ENCODE measurements at regions not wholly inside any gene's neighbourhood (a gene's known extent, or its start where the extent isn't known, plus 50 kb on each side); places are given as distances from the start of the nearest gene placed in this dataset.

DNA sequence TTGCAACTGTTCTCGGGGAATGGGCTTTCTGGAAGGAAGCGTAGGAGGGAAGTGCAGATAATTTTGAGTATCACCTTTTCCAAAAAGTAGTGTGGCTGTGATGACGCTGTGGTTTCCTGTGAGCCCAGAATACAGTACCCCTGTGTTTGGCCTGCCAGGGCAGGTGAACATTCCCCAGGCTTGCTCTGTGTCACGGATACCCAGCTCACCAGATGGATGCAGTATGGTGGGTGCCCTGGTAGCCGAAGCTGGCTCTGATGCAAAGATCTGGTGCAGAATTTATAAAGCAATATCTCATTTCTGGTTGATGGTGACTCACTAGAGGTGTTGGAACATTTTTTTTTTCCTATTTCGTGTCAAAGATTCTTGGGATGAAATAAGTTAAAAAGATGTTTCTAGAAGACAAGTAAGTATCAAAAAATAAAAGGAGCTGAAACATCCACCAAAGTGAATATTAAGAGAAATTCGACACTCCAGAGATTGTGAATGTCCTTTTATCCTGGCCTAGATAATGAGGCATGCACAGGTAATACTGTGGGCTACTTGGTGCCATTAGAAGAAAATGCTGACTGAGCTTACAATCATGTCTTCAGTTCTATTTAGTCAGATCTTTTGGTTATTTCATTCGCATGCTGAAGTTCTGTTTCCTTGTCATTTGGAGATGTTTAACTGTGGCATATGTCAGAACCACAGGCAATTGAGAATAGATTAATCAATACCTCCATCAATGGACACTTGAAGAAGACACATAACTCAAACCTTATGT, 200.1 kb downstream of the GADD45G start:
- 0 out of 2 replicates have a peak overlapping the region, but pooled peaks have one; percentile 31 for H3K4me2 ChIP-seq

More for the DNA sequence above, 200.1 kb downstream of the GADD45G start:
- H3K9me3 Mint-ChIP-seq, result no peaks in the 10 kb centered on the region
- Histone ChIP-seq H2AFZ (peak overlapping the region; percentile 76), H3K27ac (ENCODE audit: low read depth) (no peak overlapping the region; the same call in 1 of the 2 replicates), H3K27me3 (ENCODE audit: insufficient read depth) (no peaks in the 10 kb centered on the region), H3K79me2 (replicated peaks; ENCODE audit: insufficient read depth) (no peaks in the 10 kb centered on the region), H3K9me2 (ENCODE audit: insufficient read depth) (peaks cover 27% of the 10 kb centered on the region), H4K20me1 (replicated peaks; ENCODE audit: insufficient read depth) (no peaks in the 10 kb centered on the region), H3K4me3 (0 out of 2 replicates have a peak overlapping the region, but pooled peaks have one; percentile 7), H3K4me1 (ENCODE audit: insufficient read depth) (peaks cover 24% of the 10 kb centered on the region), H3K36me3 (ENCODE audit: insufficient read depth) (no peaks in the 10 kb centered on the region), H3F3A (replicated peaks; ENCODE audit: low read depth) (no peaks in the 10 kb centered on the region; the same call in 1 of the 2 replicates)
- no peaks in the 10 kb centered on the region for H3K27me3 Mint-ChIP-seq (ENCODE audit: insufficient read depth, low read depth, poor library complexity)
- H3K4me3 Mint-ChIP-seq, result no peak overlapping the region
- no peak overlapping the region for H3K27ac Mint-ChIP-seq
- no peak for TF ChIP-seq EZH2phosphoT487 (IDR thresholded peaks at IDR 0.05; ENCODE audit: unreplicated experiment)
- TF ChIP-seq EZH2 (IDR thresholded peaks at IDR 0.05; ENCODE audit: low read depth, unreplicated experiment), result no peak
- TF ChIP-seq, protein P1, sequence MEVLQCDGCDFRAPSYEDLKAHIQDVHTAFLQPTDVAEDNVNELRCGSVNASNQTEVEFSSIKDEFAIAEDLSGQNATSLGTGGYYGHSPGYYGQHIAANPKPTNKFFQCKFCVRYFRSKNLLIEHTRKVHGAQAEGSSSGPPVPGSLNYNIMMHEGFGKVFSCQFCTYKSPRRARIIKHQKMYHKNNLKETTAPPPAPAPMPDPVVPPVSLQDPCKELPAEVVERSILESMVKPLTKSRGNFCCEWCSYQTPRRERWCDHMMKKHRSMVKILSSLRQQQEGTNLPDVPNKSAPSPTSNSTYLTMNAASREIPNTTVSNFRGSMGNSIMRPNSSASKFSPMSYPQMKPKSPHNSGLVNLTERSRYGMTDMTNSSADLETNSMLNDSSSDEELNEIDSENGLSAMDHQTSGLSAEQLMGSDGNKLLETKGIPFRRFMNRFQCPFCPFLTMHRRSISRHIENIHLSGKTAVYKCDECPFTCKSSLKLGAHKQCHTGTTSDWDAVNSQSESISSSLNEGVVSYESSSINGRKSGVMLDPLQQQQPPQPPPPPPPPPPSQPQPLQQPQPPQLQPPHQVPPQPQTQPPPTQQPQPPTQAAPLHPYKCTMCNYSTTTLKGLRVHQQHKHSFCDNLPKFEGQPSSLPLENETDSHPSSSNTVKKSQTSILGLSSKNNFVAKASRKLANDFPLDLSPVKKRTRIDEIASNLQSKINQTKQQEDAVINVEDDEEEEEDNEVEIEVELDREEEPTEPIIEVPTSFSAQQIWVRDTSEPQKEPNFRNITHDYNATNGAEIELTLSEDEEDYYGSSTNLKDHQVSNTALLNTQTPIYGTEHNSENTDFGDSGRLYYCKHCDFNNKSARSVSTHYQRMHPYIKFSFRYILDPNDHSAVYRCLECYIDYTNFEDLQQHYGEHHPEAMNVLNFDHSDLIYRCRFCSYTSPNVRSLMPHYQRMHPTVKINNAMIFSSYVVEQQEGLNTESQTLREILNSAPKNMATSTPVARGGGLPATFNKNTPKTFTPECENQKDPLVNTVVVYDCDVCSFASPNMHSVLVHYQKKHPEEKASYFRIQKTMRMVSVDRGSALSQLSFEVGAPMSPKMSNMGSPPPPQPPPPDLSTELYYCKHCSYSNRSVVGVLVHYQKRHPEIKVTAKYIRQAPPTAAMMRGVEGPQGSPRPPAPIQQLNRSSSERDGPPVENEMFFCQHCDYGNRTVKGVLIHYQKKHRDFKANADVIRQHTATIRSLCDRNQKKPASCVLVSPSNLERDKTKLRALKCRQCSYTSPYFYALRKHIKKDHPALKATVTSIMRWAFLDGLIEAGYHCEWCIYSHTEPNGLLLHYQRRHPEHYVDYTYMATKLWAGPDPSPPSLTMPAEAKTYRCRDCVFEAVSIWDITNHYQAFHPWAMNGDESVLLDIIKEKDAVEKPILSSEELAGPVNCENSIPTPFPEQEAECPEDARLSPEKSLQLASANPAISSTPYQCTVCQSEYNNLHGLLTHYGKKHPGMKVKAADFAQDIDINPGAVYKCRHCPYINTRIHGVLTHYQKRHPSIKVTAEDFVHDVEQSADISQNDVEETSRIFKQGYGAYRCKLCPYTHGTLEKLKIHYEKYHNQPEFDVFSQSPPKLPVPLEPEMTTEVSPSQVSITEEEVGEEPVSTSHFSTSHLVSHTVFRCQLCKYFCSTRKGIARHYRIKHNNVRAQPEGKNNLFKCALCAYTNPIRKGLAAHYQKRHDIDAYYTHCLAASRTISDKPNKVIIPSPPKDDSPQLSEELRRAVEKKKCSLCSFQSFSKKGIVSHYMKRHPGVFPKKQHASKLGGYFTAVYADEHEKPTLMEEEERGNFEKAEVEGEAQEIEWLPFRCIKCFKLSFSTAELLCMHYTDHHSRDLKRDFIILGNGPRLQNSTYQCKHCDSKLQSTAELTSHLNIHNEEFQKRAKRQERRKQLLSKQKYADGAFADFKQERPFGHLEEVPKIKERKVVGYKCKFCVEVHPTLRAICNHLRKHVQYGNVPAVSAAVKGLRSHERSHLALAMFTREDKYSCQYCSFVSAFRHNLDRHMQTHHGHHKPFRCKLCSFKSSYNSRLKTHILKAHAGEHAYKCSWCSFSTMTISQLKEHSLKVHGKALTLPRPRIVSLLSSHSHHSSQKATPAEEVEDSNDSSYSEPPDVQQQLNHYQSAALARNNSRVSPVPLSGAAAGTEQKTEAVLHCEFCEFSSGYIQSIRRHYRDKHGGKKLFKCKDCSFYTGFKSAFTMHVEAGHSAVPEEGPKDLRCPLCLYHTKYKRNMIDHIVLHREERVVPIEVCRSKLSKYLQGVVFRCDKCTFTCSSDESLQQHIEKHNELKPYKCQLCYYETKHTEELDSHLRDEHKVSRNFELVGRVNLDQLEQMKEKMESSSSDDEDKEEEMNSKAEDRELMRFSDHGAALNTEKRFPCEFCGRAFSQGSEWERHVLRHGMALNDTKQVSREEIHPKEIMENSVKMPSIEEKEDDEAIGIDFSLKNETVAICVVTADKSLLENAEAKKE (CRISPR knock-in tag; IDR thresholded peaks at IDR 0.05), result no peak
- TF ChIP-seq, protein P2, sequence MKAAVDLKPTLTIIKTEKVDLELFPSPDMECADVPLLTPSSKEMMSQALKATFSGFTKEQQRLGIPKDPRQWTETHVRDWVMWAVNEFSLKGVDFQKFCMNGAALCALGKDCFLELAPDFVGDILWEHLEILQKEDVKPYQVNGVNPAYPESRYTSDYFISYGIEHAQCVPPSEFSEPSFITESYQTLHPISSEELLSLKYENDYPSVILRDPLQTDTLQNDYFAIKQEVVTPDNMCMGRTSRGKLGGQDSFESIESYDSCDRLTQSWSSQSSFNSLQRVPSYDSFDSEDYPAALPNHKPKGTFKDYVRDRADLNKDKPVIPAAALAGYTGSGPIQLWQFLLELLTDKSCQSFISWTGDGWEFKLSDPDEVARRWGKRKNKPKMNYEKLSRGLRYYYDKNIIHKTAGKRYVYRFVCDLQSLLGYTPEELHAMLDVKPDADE (IDR thresholded peaks at IDR 0.05), result no peak
- no peak for TF ChIP-seq NANOG (IDR thresholded peaks at IDR 0.05; ENCODE audit: borderline replicate concordance)
- TF ChIP-seq ZNF114 (CRISPR knock-in tag; IDR thresholded peaks at IDR 0.05), result no peak
- no peak for TF ChIP-seq STAT1 (IDR thresholded peaks at IDR 0.05; ENCODE audit: unreplicated experiment)
- TF ChIP-seq, protein P3, sequence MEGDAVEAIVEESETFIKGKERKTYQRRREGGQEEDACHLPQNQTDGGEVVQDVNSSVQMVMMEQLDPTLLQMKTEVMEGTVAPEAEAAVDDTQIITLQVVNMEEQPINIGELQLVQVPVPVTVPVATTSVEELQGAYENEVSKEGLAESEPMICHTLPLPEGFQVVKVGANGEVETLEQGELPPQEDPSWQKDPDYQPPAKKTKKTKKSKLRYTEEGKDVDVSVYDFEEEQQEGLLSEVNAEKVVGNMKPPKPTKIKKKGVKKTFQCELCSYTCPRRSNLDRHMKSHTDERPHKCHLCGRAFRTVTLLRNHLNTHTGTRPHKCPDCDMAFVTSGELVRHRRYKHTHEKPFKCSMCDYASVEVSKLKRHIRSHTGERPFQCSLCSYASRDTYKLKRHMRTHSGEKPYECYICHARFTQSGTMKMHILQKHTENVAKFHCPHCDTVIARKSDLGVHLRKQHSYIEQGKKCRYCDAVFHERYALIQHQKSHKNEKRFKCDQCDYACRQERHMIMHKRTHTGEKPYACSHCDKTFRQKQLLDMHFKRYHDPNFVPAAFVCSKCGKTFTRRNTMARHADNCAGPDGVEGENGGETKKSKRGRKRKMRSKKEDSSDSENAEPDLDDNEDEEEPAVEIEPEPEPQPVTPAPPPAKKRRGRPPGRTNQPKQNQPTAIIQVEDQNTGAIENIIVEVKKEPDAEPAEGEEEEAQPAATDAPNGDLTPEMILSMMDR (conservative IDR thresholded peaks at IDR 0.05; ENCODE audit: low read depth in 2 of 2), result no peak
- no peak for TF ChIP-seq ZNF331 (CRISPR knock-in tag; IDR thresholded peaks at IDR 0.05; ENCODE audit: low read depth)
- TF ChIP-seq JUNB (IDR thresholded peaks at IDR 0.05; ENCODE audit: unreplicated experiment), result no peak
- TF ChIP-seq CREB1 (CRISPR knock-in tag; IDR thresholded peaks at IDR 0.05; ENCODE audit: low read depth), result no peak
- no peak for TF ChIP-seq POLR2AphosphoS5 (IDR thresholded peaks at IDR 0.05; ENCODE audit: low read depth)
- TF ChIP-seq, protein P4, sequence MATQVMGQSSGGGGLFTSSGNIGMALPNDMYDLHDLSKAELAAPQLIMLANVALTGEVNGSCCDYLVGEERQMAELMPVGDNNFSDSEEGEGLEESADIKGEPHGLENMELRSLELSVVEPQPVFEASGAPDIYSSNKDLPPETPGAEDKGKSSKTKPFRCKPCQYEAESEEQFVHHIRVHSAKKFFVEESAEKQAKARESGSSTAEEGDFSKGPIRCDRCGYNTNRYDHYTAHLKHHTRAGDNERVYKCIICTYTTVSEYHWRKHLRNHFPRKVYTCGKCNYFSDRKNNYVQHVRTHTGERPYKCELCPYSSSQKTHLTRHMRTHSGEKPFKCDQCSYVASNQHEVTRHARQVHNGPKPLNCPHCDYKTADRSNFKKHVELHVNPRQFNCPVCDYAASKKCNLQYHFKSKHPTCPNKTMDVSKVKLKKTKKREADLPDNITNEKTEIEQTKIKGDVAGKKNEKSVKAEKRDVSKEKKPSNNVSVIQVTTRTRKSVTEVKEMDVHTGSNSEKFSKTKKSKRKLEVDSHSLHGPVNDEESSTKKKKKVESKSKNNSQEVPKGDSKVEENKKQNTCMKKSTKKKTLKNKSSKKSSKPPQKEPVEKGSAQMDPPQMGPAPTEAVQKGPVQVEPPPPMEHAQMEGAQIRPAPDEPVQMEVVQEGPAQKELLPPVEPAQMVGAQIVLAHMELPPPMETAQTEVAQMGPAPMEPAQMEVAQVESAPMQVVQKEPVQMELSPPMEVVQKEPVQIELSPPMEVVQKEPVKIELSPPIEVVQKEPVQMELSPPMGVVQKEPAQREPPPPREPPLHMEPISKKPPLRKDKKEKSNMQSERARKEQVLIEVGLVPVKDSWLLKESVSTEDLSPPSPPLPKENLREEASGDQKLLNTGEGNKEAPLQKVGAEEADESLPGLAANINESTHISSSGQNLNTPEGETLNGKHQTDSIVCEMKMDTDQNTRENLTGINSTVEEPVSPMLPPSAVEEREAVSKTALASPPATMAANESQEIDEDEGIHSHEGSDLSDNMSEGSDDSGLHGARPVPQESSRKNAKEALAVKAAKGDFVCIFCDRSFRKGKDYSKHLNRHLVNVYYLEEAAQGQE (IDR thresholded peaks at IDR 0.05; ENCODE audit: unreplicated experiment), result no peak
- H3K36me3 Mint-ChIP-seq (ENCODE audit: low read depth), result no peaks in the 10 kb centered on the region
- ATAC-seq (peak; percentile 37; the same call in 2 of the 3 replicates), DNase-seq (ENCODE audit: low spot score) (no peak)
- peaks cover 35% of the 10 kb centered on the region for H3K4me1 Mint-ChIP-seq

All from GM23338 (cell line).